OCI-LY1 (cell line): ENCODE measurements at regions not wholly inside any gene's neighbourhood (a gene's known extent, or its start where the extent isn't known, plus 50 kb on each side); places are given as distances from the start of the nearest gene placed in this dataset.

Experiments used
- CTCF ChIP-seq: fragments of 200-600 bp; sonication (generic), shearing (Covaris generic); IDR thresholded peaks from 2 replicates; pipeline ENCODE4 v1.5.1; 2017; ENCODE audit warnings: mild to moderate bottlenecking, antibody characterized with exemption, low read length, moderate library complexity, mixed read lengths
- EZH2 ChIP-seq: fragments of 200-600 bp; sonication (generic), shearing (Covaris generic); IDR thresholded peaks from 2 replicates; pipeline ENCODE4 v1.8.0; 2017; ENCODE audit warnings: borderline replicate concordance, mixed run types, mild to moderate bottlenecking, antibody characterized with exemption, low read length, moderate library complexity, mixed read lengths

- TF ChIP-seq EZH2 (no peak), CTCF (no peak)
These were observed 1126.2 kb upstream of the CDH9 start for GRCh38 chr5:28164568-28164967.
